ENCODE measurements at regions not wholly inside any gene's neighbourhood (a gene's known extent, or its start where the extent isn't known, plus 50 kb on each side); places are given as distances from the start of the nearest gene placed in this dataset.

DNA sequence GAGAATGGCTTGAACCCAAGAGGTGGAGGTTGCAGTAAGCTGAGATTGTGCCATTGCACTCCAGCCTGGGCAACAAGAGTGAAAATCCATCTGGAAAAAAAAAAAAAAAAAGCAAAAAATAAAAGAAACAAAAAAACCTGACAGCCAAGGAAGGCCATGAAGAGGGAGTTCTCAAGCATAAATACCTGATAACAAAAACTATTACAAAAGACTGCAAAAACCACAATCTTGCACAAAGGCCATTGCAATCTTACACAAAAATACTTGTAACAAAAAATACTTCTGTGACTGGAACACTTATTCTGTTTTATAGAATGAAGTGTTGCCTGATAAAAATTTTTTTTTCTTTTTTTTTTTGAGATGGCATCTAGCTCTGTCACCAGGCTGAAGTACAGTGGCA is 61.5 kb upstream of the TSC22D1 start:
- intact Hi-C loops (cut with micrococcal nuclease) (no loop called here), dilution Hi-C loops (cut with MboI; ENCODE audit: extremely low pct_ligation_motif_present, low sequenced_read_pairs) (no loop called here)
- Histone ChIP-seq H3K9me3 (replicated peaks; ENCODE audit: control insufficient read depth, insufficient read depth, low read length) (no peaks in the 10 kb centered on the region), H3K4me3 (replicated peaks in 1 of 3; ENCODE audit: insufficient read depth in 1 of 3, low read depth in 1 of 3, low read length in 3 of 3) (no peak overlapping the region), H2AFZ (ENCODE audit: low read depth, low read length) (no peak overlapping the region), H3K27ac (ENCODE audit: insufficient read depth, low read depth, low read length) (no peak overlapping the region), H3K4me2 (ENCODE audit: insufficient read depth, low read length) (no peak overlapping the region), H3K27me3 (ENCODE audit: control insufficient read depth in 2 of 2, insufficient read depth in 2 of 2, low read length in 2 of 2) (no peaks in the 10 kb centered on the region), H3K36me3 (ENCODE audit: control insufficient read depth in 2 of 2, extremely low read depth in 1 of 2, insufficient read depth in 2 of 2, low read length in 2 of 2) (no peaks in the 10 kb centered on the region), H3K9me1 (replicated peaks; ENCODE audit: control insufficient read depth, extremely low read depth, insufficient read depth, low read length) (no peaks in the 10 kb centered on the region), H3K4me1 (ENCODE audit: control insufficient read depth, extremely low read depth, insufficient read depth, low read length) (no peaks in the 10 kb centered on the region), H3K9ac (replicated peaks; ENCODE audit: extremely low read depth, insufficient read depth, low read length) (no peak overlapping the region), H3K79me2 (ENCODE audit: control insufficient read depth, insufficient read depth, low read length) (no peaks in the 10 kb centered on the region), H4K20me1 (replicated peaks; ENCODE audit: control insufficient read depth, extremely low read depth, insufficient read depth, low read length) (no peaks in the 10 kb centered on the region)
- ChIA-PET CTCF (no interaction called here), POLR2A (no interaction called here)
- no peak for FAIRE-seq
- TF ChIP-seq GATA2 (IDR thresholded peaks at IDR 0.05; ENCODE audit: insufficient read depth, insufficient read length, low read depth, low read length) = no peak
- no peak for TF ChIP-seq POLR2A (IDR thresholded peaks at IDR 0.05; ENCODE audit: low read depth, low read length)
- TF ChIP-seq, protein P1, sequence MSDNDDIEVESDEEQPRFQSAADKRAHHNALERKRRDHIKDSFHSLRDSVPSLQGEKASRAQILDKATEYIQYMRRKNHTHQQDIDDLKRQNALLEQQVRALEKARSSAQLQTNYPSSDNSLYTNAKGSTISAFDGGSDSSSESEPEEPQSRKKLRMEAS (IDR thresholded peaks at IDR 0.05; ENCODE audit: insufficient read depth, insufficient read length) = no peak
- no peak for TF ChIP-seq POLR2AphosphoS5 (IDR thresholded peaks at IDR 0.05; ENCODE audit: insufficient read depth, low read depth, low read length)
- TF ChIP-seq, protein P2, sequence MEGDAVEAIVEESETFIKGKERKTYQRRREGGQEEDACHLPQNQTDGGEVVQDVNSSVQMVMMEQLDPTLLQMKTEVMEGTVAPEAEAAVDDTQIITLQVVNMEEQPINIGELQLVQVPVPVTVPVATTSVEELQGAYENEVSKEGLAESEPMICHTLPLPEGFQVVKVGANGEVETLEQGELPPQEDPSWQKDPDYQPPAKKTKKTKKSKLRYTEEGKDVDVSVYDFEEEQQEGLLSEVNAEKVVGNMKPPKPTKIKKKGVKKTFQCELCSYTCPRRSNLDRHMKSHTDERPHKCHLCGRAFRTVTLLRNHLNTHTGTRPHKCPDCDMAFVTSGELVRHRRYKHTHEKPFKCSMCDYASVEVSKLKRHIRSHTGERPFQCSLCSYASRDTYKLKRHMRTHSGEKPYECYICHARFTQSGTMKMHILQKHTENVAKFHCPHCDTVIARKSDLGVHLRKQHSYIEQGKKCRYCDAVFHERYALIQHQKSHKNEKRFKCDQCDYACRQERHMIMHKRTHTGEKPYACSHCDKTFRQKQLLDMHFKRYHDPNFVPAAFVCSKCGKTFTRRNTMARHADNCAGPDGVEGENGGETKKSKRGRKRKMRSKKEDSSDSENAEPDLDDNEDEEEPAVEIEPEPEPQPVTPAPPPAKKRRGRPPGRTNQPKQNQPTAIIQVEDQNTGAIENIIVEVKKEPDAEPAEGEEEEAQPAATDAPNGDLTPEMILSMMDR (IDR thresholded peaks at IDR 0.05; ENCODE audit: extremely low read depth in 1 of 2, insufficient read depth in 1 of 2, low read depth in 1 of 2, low read length in 2 of 2) = no peak
- TF ChIP-seq FOS (IDR thresholded peaks at IDR 0.05; ENCODE audit: borderline replicate concordance, insufficient read depth, low read length) = no peak
- no peak for TF ChIP-seq JUN (IDR thresholded peaks at IDR 0.05; ENCODE audit: borderline replicate concordance, insufficient read depth, insufficient read length, low read depth)
- TF ChIP-seq MYC (IDR thresholded peaks at IDR 0.05; ENCODE audit: low read depth, low read length) = no peak
- no peak for TF ChIP-seq EZH2 (IDR thresholded peaks at IDR 0.05; ENCODE audit: borderline replicate concordance, low read depth, low read length, severe bottlenecking)
- no peak for DNase-seq (ENCODE audit: low read depth, low spot score)
- BruUV-seq (replicated peaks) = no TSS peak
